ENCODE measurements at regions not wholly inside any gene's neighbourhood (a gene's known extent, or its start where the extent isn't known, plus 50 kb on each side); places are given as distances from the start of the nearest gene placed in this dataset.

- no peaks in the 10 kb centered on the region for H3K36me3 Mint-ChIP-seq
- no peak for DNase-seq (ENCODE audit: extremely low spot score, unreplicated experiment)
- H3K27me3 Mint-ChIP-seq: no peaks in the 10 kb centered on the region
- no peak for TF ChIP-seq CTCF (conservative IDR thresholded peaks at IDR 0.05)
- no peak overlapping the region for H3K4me3 Mint-ChIP-seq
- no peak overlapping the region for H3K27ac Mint-ChIP-seq
- H3K9me3 Mint-ChIP-seq: no peaks in the 10 kb centered on the region
- H3K4me1 Mint-ChIP-seq (ENCODE audit: unreplicated experiment): no peaks in the 10 kb centered on the region
Observed at GRCh38 chrX:115472131-115472530, 88.8 kb upstream of the PLS3 start.

- H3K9me3 Mint-ChIP-seq: no peaks in the 10 kb centered on the region
- H3K36me3 Mint-ChIP-seq: no peaks in the 10 kb centered on the region
- no peak for TF ChIP-seq CTCF (conservative IDR thresholded peaks at IDR 0.05)
- H3K27me3 Mint-ChIP-seq: no peaks in the 10 kb centered on the region
- peaks cover 2% of the 10 kb centered on the region for H3K4me1 Mint-ChIP-seq (ENCODE audit: unreplicated experiment)
- H3K4me3 Mint-ChIP-seq: no peak overlapping the region
- no peak overlapping the region for H3K27ac Mint-ChIP-seq
- no peak for DNase-seq (ENCODE audit: extremely low spot score, unreplicated experiment)
Observed at GRCh38 chrX:115486510-115486909, 74.5 kb upstream of the PLS3 start.

GRCh38 chrX:115487608-115488007 lies 73.4 kb upstream of the PLS3 start:
- H3K4me3 Mint-ChIP-seq: no peak overlapping the region
- no peaks in the 10 kb centered on the region for H3K9me3 Mint-ChIP-seq
- no peaks in the 10 kb centered on the region for H3K36me3 Mint-ChIP-seq
- no peak for DNase-seq (ENCODE audit: extremely low spot score, unreplicated experiment)
- no peaks in the 10 kb centered on the region for H3K27me3 Mint-ChIP-seq
- H3K27ac Mint-ChIP-seq: no peak overlapping the region
- TF ChIP-seq CTCF (conservative IDR thresholded peaks at IDR 0.05): no peak
- peaks cover 10% of the 10 kb centered on the region for H3K4me1 Mint-ChIP-seq (ENCODE audit: unreplicated experiment)

- no peak for DNase-seq (ENCODE audit: extremely low spot score, unreplicated experiment)
- H3K27me3 Mint-ChIP-seq: no peaks in the 10 kb centered on the region
- no peaks in the 10 kb centered on the region for H3K9me3 Mint-ChIP-seq
- no peaks in the 10 kb centered on the region for H3K36me3 Mint-ChIP-seq
- no peak overlapping the region for H3K4me3 Mint-ChIP-seq
- H3K4me1 Mint-ChIP-seq (ENCODE audit: unreplicated experiment): peaks cover 20% of the 10 kb centered on the region
- no peak overlapping the region for H3K27ac Mint-ChIP-seq
- TF ChIP-seq CTCF (conservative IDR thresholded peaks at IDR 0.05): no peak
Observed at GRCh38 chrX:115490814-115491213, 70.2 kb upstream of the PLS3 start.

GRCh38 chrX:115491766-115492165 lies 69.2 kb upstream of the PLS3 start:
- Mint-ChIP-seq H3K4me3 (no peak overlapping the region), H3K9me3 (no peaks in the 10 kb centered on the region), H3K27me3 (no peaks in the 10 kb centered on the region), H3K4me1 (ENCODE audit: unreplicated experiment) (peaks cover 20% of the 10 kb centered on the region), H3K27ac (no peak overlapping the region), H3K36me3 (no peaks in the 10 kb centered on the region)
- TF ChIP-seq CTCF (conservative IDR thresholded peaks at IDR 0.05): no peak
- DNase-seq (ENCODE audit: extremely low spot score, unreplicated experiment): no peak

GRCh38 chrX:115493015-115493414 lies 68.0 kb upstream of the PLS3 start:
- H3K4me3 Mint-ChIP-seq: peak overlapping the region; percentile 18
- H3K9me3 Mint-ChIP-seq: no peaks in the 10 kb centered on the region
- TF ChIP-seq CTCF (conservative IDR thresholded peaks at IDR 0.05): no peak
- H3K4me1 Mint-ChIP-seq (ENCODE audit: unreplicated experiment): peaks cover 20% of the 10 kb centered on the region
- H3K27ac Mint-ChIP-seq: peak overlapping the region; percentile 2
- H3K36me3 Mint-ChIP-seq: no peaks in the 10 kb centered on the region
- no peaks in the 10 kb centered on the region for H3K27me3 Mint-ChIP-seq
- no peak for DNase-seq (ENCODE audit: extremely low spot score, unreplicated experiment)

Measured in type B pancreatic cell (in vitro differentiated cells).